ELF-1 (cell line): ENCODE measurements at regions not wholly inside any gene's neighbourhood (a gene's known extent, or its start where the extent isn't known, plus 50 kb on each side); places are given as distances from the start of the nearest gene placed in this dataset.
A peak's percentile ranks its signal among the peaks of the same experiment; 100 is the strongest.
"Not testable (repeated sequence)": the region's sequence is repeated elsewhere in the genome, so short reads cannot be mapped to it uniquely, and the experiment has no call there.

ENCODE experiments used
- DNase-seq: peaks from one replicate; pipeline ENCODE4 v3.0.0-alpha.2; 2016; ENCODE audit warnings: low read depth, low spot score

GRCh38 chr6:167229586-167229985 is 61.5 kb upstream of the UNC93A start:
- no peak for DNase-seq

GRCh38 chr6:167230288-167230687 is 60.8 kb upstream of the UNC93A start:
- DNase-seq, result no peak

- DNase-seq, result no peak
Observed at GRCh38 chr6:167232356-167232755, 58.8 kb upstream of the UNC93A start.

- peak; percentile 77 for DNase-seq
Observed at GRCh38 chr6:167233490-167233889, 57.6 kb upstream of the UNC93A start.

- not testable (repeated sequence) for DNase-seq
Observed at GRCh38 chr6:167234576-167234975, 56.5 kb upstream of the UNC93A start.

GRCh38 chr6:167235005-167235404 is 56.1 kb upstream of the UNC93A start:
- DNase-seq, result no peak

- no peak for DNase-seq
Observed at GRCh38 chr6:167235421-167236238, 55.5 kb upstream of the UNC93A start.

GRCh38 chr6:167236239-167236571 is 54.9 kb upstream of the UNC93A start:
- DNase-seq, result peak; percentile 76

GRCh38 chr6:167237438-167238145 is 53.5 kb upstream of the UNC93A start:
- DNase-seq, result no peak

- peak; percentile 71 for DNase-seq
Observed at GRCh38 chr6:167238146-167238693, 52.9 kb upstream of the UNC93A start.

GRCh38 chr6:167238694-167239467 is 52.2 kb upstream of the UNC93A start:
- DNase-seq, result peak; percentile 72

- not testable (repeated sequence) for DNase-seq
Observed at GRCh38 chr6:167239470-167239869, 51.6 kb upstream of the UNC93A start.

GRCh38 chr6:167240034-167240541 is 51.0 kb upstream of the UNC93A start:
- no peak for DNase-seq
